ENCODE measurements at regions not wholly inside any gene's neighbourhood (a gene's known extent, or its start where the extent isn't known, plus 50 kb on each side); places are given as distances from the start of the nearest gene placed in this dataset.

DNA sequence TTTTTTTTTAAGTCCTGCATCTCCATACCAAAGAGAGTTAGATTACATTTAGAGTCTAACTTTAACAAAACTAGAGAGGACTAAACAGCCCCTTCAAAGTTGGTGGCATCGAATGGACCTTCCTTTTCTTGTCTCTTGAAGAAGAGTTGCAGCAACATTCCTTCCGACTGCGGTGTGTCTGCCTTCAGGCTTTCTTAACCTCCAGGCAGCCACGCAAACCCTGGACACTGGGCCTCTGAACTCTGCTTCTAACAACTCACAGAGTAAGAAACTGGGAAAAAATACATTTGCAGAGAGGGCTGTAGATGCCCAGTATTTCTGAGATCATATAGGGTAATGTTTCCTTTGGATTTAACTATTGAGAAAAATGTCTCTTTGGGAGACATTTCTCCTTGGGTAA lies 120.5 kb upstream of the MAST4 start:
- H3K4me1 Mint-ChIP-seq, result peaks cover 4% of the 10 kb centered on the region
- no peak for ATAC-seq (replicated peaks)
- H3K4me3 Mint-ChIP-seq, result no peak overlapping the region
- peaks cover 14% of the 10 kb centered on the region for H3K27me3 Mint-ChIP-seq
- H3K9me3 Mint-ChIP-seq, result peaks cover 8% of the 10 kb centered on the region
- no peak overlapping the region for H3K27ac Mint-ChIP-seq
- no peaks in the 10 kb centered on the region for H3K36me3 Mint-ChIP-seq (ENCODE audit: low read depth)

DNA sequence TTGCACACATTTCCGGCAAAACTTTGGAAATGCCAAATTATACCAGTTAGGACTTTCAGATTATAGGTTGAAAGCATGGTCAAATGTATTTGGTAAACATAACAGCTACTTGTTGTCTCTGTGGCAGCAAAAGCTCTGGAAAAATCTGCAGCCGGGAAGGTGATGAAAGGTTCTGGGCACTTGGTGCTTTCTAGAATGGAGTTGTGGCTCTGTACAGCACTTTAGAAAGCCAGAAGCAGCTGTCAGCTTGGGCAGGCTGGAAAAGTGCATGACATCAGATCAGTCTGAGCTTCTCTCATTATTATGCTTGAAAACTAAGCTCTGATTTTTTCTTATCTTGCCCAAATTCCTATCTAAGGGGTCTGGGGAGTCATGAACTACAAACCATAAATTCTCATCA lies 118.6 kb upstream of the MAST4 start:
- H3K9me3 Mint-ChIP-seq, result peaks cover 9% of the 10 kb centered on the region
- H3K4me1 Mint-ChIP-seq, result peaks cover 2% of the 10 kb centered on the region
- no peak for ATAC-seq (replicated peaks)
- H3K36me3 Mint-ChIP-seq (ENCODE audit: low read depth), result no peaks in the 10 kb centered on the region
- H3K27me3 Mint-ChIP-seq, result peaks cover 13% of the 10 kb centered on the region
- no peak overlapping the region for H3K27ac Mint-ChIP-seq
- no peak overlapping the region for H3K4me3 Mint-ChIP-seq

- H3K27me3 Mint-ChIP-seq, result peaks cover 6% of the 10 kb centered on the region
Observed at GRCh38 chr5:66494437-66494836, 101.8 kb upstream of the MAST4 start.

DNA sequence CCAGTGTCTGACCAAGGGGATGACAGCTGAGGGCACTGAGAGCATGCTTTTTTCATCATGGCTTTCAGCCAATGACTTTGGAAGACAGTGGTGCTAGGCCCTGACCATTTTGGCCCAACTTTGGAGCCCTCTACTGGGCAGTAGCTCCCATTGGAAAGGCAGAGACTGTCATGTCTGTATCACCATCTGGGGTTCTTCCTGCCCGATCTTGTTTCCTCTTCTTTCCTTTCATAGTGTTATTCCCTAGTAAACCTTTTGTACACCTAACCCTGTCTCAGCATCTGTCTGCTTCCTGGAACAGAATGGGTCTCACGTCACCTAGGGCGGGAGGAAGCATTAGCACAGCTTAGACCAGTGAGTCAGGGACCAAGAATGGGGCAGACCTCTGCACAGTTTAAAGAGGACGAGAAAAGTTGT lies 97.4 kb upstream of the MAST4 start:
- H3K9me3 Mint-ChIP-seq, result no peaks in the 10 kb centered on the region

More at GRCh38 chr5:66494437-66494836, 101.8 kb upstream of the MAST4 start:
- peaks cover 4% of the 10 kb centered on the region for H3K4me1 Mint-ChIP-seq
- no peak overlapping the region for H3K27ac Mint-ChIP-seq
- no peak overlapping the region for H3K4me3 Mint-ChIP-seq
- no peak for ATAC-seq (replicated peaks)
- no peaks in the 10 kb centered on the region for H3K36me3 Mint-ChIP-seq (ENCODE audit: low read depth)
- H3K9me3 Mint-ChIP-seq, result no peaks in the 10 kb centered on the region

GRCh38 chr5:66503203-66503789 lies 92.9 kb upstream of the MAST4 start:
- Mint-ChIP-seq H3K27me3 (no peaks in the 10 kb centered on the region), H3K9me3 (no peaks in the 10 kb centered on the region), H3K36me3 (ENCODE audit: low read depth) (no peaks in the 10 kb centered on the region), H3K27ac (no peak overlapping the region), H3K4me3 (no peak overlapping the region), H3K4me1 (no peaks in the 10 kb centered on the region)
- no peak for ATAC-seq (replicated peaks)

More for the DNA sequence above, 97.4 kb upstream of the MAST4 start:
- ATAC-seq (replicated peaks), result peak; percentile 26
- Mint-ChIP-seq H3K4me1 (peaks cover 4% of the 10 kb centered on the region), H3K4me3 (no peak overlapping the region), H3K27me3 (peaks cover 6% of the 10 kb centered on the region), H3K27ac (no peak overlapping the region), H3K36me3 (ENCODE audit: low read depth) (no peaks in the 10 kb centered on the region)

GRCh38 chr5:66507106-66507505 lies 89.1 kb upstream of the MAST4 start:
- no peak overlapping the region for H3K4me3 Mint-ChIP-seq

GRCh38 chr5:66511491-66511890 lies 84.7 kb upstream of the MAST4 start:
- no peaks in the 10 kb centered on the region for H3K4me1 Mint-ChIP-seq

More at GRCh38 chr5:66507106-66507505, 89.1 kb upstream of the MAST4 start:
- H3K4me1 Mint-ChIP-seq, result no peaks in the 10 kb centered on the region
- H3K36me3 Mint-ChIP-seq (ENCODE audit: low read depth), result no peaks in the 10 kb centered on the region
- no peak for ATAC-seq (replicated peaks)
- peaks cover 8% of the 10 kb centered on the region for H3K27me3 Mint-ChIP-seq
- no peaks in the 10 kb centered on the region for H3K9me3 Mint-ChIP-seq
- H3K27ac Mint-ChIP-seq, result no peak overlapping the region

GRCh38 chr5:66513130-66513529 lies 83.1 kb upstream of the MAST4 start:
- Mint-ChIP-seq H3K36me3 (ENCODE audit: low read depth) (no peaks in the 10 kb centered on the region), H3K4me1 (no peaks in the 10 kb centered on the region), H3K27ac (no peak overlapping the region), H3K4me3 (no peak overlapping the region), H3K9me3 (no peaks in the 10 kb centered on the region), H3K27me3 (peaks cover 12% of the 10 kb centered on the region)
- ATAC-seq (replicated peaks), result no peak

More at GRCh38 chr5:66511491-66511890, 84.7 kb upstream of the MAST4 start:
- H3K4me3 Mint-ChIP-seq, result no peak overlapping the region
- ATAC-seq (replicated peaks), result no peak
- no peak overlapping the region for H3K27ac Mint-ChIP-seq
- no peaks in the 10 kb centered on the region for H3K36me3 Mint-ChIP-seq (ENCODE audit: low read depth)
- no peaks in the 10 kb centered on the region for H3K9me3 Mint-ChIP-seq
- H3K27me3 Mint-ChIP-seq, result peaks cover 9% of the 10 kb centered on the region

DNA sequence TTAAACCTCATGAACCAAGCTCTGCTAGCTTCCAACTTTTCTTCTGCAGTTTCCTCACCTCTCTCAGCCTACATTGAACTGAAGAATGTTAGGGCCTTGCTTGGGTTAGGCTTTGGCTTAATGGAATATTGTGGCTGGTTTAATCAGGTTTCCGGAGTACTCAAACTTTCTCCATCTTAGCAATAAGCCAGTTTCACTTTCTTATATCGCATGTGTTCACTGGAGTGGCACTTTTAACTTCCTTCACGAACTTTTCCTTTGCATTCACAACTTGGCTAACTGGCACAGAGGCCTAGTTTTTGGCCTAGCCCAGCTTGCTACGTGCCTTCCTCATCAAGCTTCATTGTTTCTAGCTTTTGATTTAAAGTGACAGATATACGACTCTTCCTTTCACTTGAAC lies 81.0 kb upstream of the MAST4 start:
- H3K27ac Mint-ChIP-seq, result no peak overlapping the region
- no peaks in the 10 kb centered on the region for H3K36me3 Mint-ChIP-seq (ENCODE audit: low read depth)
- peaks cover 5% of the 10 kb centered on the region for H3K27me3 Mint-ChIP-seq
- H3K4me3 Mint-ChIP-seq, result no peak overlapping the region
- H3K9me3 Mint-ChIP-seq, result no peaks in the 10 kb centered on the region
- H3K4me1 Mint-ChIP-seq, result no peaks in the 10 kb centered on the region
- ATAC-seq (replicated peaks), result no peak

GRCh38 chr5:66516550-66516949 lies 79.6 kb upstream of the MAST4 start:
- Mint-ChIP-seq H3K9me3 (peaks cover 8% of the 10 kb centered on the region), H3K36me3 (ENCODE audit: low read depth) (no peaks in the 10 kb centered on the region), H3K27ac (no peak overlapping the region), H3K4me1 (no peaks in the 10 kb centered on the region), H3K27me3 (peaks cover 3% of the 10 kb centered on the region), H3K4me3 (no peak overlapping the region)
- ATAC-seq (replicated peaks), result no peak

DNA sequence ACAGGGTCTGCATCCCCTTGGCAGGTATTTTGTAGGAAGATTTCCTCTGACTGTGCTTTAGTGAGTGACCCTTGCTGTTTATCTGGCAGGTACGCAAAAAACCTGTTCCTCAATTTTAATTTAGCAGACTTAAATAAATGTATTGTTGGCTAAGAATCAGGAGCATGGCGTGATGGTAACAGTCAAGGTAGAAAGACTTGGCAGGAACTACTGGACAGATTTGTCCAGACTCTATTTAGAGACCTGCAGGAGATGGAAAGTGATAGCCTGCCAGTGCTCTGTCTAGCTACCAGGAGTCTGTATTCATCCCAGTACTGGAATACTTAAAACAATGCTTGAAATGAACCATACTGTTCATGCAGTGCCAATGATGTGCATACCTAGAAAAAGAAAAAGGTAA lies 78.8 kb upstream of the MAST4 start:
- ATAC-seq (replicated peaks), result no peak
- peaks cover 8% of the 10 kb centered on the region for H3K9me3 Mint-ChIP-seq
- H3K36me3 Mint-ChIP-seq (ENCODE audit: low read depth), result no peaks in the 10 kb centered on the region
- H3K27me3 Mint-ChIP-seq, result peaks cover 3% of the 10 kb centered on the region
- no peak overlapping the region for H3K4me3 Mint-ChIP-seq
- no peaks in the 10 kb centered on the region for H3K4me1 Mint-ChIP-seq
- no peak overlapping the region for H3K27ac Mint-ChIP-seq

DNA sequence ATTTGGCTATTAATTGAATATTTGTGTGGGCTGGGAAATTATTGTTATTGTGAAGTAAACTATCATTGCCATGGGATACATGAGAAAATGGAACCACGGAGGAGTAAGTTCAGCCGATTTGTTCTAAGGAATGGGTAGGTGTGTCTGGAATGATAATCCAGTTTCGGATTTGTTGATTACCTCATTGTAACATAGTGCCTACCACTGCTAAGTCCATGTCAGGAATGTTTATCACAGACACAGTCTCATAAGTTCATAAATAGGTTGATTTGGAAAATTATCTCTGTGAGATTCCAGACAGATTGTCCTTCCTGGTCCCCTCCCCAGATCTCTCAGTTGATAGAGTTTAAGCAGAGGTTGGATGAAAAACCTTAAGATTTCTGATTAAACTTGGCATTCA lies 78.1 kb upstream of the MAST4 start:
- Mint-ChIP-seq H3K4me1 (no peaks in the 10 kb centered on the region), H3K9me3 (peaks cover 8% of the 10 kb centered on the region), H3K27ac (no peak overlapping the region), H3K4me3 (no peak overlapping the region), H3K27me3 (peaks cover 3% of the 10 kb centered on the region), H3K36me3 (ENCODE audit: low read depth) (no peaks in the 10 kb centered on the region)
- no peak for ATAC-seq (replicated peaks)

DNA sequence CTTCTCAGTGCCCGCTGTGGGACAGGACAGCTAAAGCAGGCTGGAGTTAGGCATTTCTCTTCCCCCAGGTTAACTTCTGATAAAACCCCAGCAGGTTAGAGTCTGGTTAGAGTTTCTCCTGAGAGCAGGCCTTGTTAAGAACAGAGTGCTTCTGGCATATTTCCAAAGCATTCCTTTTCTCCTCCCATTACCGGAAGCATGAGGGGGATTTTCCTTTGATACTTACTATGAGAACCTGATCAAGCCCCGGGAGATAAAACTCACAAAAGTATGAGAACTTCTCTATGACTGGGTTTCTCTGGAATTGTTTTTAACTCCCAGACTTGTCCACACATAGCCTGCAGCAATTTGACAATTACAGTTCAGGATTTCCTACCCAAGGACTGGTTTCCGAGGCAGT lies 77.4 kb upstream of the MAST4 start:
- Mint-ChIP-seq H3K9me3 (peaks cover 8% of the 10 kb centered on the region), H3K4me1 (no peaks in the 10 kb centered on the region), H3K27me3 (peaks cover 7% of the 10 kb centered on the region), H3K4me3 (no peak overlapping the region), H3K36me3 (ENCODE audit: low read depth) (no peaks in the 10 kb centered on the region), H3K27ac (no peak overlapping the region)
- ATAC-seq (replicated peaks), result no peak

- Mint-ChIP-seq H3K9me3 (peaks cover 8% of the 10 kb centered on the region), H3K4me1 (no peaks in the 10 kb centered on the region), H3K27ac (no peak overlapping the region), H3K36me3 (ENCODE audit: low read depth) (no peaks in the 10 kb centered on the region), H3K27me3 (peaks cover 12% of the 10 kb centered on the region), H3K4me3 (no peak overlapping the region)
- no peak for ATAC-seq (replicated peaks)
Observed at GRCh38 chr5:66519626-66520025, 76.6 kb upstream of the MAST4 start.

DNA sequence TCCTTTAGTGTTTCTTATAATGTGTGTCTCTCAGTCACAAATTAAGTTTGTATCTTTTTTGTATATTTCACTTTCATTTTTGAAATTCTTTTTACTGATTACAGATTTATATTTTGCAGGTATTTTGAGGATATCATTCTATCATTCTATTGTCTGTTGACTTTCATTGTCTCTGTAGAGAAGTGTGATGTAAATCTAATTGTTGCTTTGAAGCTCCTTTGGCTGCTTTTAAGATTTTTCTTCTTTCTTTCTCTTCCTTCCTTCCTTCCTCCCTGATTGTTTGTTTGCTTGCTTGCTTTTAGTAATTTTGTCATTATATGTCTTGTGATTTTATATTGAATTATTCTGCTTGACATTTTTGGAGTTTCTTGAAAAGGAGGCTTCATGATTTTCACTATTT lies 75.3 kb upstream of the MAST4 start:
- no peak overlapping the region for H3K27ac Mint-ChIP-seq
- H3K36me3 Mint-ChIP-seq (ENCODE audit: low read depth), result no peaks in the 10 kb centered on the region
- peaks cover 14% of the 10 kb centered on the region for H3K27me3 Mint-ChIP-seq
- no peaks in the 10 kb centered on the region for H3K4me1 Mint-ChIP-seq
- peaks cover 8% of the 10 kb centered on the region for H3K9me3 Mint-ChIP-seq
- H3K4me3 Mint-ChIP-seq, result no peak overlapping the region
- ATAC-seq (replicated peaks), result no peak

Data from activated T-helper 17 cell treated with anti-CD3 and anti-CD28 coated beads, Interleukin-2, amount 50 U/mL, for 72 hours (primary cell).